Activated T-helper 1 cell treated with anti-CD3 and anti-CD28 coated beads, Interleukin-2, amount 50 U/mL, for 16 hours (primary cell): ENCODE measurements at regions not wholly inside any gene's neighbourhood (a gene's known extent, or its start where the extent isn't known, plus 50 kb on each side); places are given as distances from the start of the nearest gene placed in this dataset.
"Not testable (repeated sequence)": the region's sequence is repeated elsewhere in the genome, so short reads cannot be mapped to it uniquely, and the experiment has no call there.

Experiments
- DNase-seq, 2 donors: peaks; one replicate each; pipeline ENCODE4 v3.0.0-alpha.2; 2020; ENCODE audit warnings: low read depth in 1 of 2, low spot score in 1 of 2

DNA sequence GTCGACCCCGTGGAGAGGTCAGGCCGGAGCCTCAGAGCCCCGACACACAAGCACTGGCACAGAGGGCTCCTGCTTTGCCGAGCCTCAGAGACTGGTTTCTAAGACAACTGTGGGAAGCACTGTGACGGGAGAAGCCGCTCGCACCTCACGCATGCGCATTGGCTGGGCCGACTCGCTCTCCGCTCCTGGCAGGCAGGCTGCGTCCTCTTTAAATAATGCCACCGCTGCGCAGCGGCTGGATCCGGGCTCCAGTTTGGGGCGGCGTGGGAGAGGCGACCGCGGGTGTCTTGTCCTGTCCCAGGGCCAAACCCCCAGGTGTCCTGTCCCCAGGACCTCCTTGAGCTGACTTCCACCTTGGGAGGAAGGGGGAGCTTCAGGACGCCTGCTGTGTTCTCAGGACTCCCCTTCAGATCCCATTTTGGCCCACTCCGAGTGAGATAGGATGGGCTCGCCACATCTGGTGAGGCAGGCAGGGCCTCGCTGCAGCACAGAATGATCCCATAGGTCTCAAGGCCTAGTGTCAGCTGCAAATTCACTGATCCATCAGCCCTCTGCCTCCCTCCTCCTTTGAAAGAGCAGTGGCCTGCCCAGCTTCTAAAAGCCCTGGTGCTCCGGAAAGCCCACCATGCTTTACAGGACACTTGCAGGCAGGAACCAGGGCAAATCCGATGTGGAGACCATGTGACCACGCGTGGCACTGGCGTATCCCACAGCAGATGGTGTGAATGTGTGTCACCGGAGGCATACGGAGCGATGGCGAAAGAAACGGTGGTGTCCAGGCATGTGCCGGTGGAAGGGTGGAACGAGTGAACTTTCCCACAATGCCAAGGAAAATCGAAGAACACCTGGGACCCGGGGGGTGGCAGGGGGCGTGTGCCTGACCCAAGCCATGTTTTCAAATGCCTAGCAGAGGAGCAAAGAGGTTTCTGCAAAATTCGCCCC lies 169.3 kb upstream of the ZNF337 start:
- DNase-seq: peak; percentile 47 to 48

DNA sequence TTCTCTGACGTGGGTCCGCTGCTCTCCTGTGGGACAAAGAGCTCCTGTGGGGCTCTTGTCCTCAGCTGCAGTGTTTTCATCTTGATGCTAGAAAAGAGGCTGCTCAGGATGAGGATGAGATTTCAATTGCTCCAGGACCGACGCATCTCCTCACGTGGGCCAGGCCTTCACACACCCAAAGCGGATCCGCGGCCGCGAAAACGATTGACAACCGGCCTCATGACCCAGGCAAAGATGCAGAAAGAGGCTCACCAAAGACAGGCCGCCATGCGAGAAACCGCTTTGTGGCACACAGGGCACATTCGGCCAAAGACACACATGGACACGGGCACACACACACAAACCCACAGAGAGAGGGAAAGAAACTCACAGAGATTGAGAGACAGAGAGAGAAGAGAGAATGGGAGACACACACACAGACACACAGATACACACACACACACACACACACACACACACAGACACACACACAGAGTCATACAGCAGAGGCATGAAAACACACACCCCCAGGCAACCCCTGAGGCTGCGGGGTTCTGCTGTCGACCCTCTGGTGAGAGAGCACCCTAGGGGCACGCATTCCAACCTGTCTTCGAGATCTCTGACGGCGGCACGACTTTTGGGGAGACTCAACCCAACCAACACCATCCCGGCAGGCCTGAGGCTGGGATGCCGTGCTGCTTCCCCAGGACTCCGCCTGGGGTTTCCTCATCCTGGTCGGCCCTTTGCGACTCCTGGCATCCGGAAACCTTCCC lies 168.5 kb upstream of the ZNF337 start:
- DNase-seq: not testable (repeated sequence)

DNA sequence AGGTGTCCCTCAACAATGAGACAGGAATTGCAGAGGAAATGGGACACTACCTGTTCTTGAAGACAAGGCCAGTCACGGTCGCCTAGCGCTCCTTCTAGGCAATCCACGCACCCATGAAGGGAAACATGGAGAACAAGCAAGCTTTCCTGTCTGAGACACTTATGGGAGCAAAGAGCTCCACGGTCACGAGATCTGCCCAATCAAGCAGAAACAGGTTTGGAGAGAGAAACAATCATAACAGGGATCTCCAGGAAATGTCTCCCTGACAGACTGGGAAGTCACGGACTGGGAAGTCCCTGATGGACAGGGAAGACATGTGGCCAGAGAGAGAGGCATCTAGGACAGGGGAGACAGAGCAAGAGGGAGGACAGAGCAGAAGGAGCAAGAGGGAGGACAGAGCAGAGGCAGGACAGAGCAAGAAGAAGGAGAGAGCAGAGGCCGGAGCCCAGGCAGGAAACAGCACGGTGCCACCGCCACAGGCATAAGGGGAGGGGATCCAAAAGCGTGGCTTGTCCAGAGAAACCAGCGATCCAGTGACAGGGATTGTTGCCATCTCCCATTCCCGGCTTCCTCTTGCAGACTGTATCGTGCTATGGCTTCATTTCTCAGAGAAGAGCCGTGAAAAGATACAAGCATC lies 167.8 kb upstream of the ZNF337 start:
- DNase-seq: no peak

DNA sequence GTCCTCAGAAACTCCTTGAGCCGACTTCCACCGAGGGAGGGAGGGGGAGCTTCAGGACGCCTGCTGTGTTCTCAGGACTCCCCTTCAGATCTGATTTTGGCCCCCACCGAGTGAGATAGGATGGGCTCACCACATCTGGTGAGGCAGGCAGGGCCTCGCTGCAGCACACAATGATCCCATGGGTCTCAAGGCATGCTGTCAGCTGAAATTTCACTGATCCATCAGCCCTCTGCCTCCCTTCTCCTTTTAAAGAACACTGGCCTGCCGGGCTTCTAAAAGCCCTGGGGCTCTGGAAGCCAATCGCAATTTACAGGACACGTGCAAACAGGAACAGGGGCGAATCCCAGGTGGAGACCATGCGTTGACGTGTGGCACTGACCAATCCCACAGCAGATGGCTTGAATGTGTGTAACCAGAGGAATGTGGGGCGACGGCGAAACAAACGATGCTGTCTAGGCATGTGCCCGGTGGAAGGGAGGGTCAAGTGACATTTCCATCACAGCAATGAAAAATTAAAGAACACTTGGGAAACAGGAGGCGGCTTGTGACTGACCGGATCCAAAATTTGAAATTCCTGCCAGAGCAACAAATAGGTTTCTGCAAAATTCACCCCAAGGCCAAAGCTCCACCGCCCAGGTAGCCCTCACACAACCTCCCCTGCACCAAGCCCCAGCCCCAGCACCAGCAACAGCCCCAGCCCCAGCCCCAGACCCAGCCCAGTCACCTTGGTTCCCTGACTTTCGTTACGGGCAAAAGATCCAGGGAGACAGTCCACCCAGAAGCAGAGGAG lies 167.1 kb upstream of the ZNF337 start:
- no peak for DNase-seq

DNA sequence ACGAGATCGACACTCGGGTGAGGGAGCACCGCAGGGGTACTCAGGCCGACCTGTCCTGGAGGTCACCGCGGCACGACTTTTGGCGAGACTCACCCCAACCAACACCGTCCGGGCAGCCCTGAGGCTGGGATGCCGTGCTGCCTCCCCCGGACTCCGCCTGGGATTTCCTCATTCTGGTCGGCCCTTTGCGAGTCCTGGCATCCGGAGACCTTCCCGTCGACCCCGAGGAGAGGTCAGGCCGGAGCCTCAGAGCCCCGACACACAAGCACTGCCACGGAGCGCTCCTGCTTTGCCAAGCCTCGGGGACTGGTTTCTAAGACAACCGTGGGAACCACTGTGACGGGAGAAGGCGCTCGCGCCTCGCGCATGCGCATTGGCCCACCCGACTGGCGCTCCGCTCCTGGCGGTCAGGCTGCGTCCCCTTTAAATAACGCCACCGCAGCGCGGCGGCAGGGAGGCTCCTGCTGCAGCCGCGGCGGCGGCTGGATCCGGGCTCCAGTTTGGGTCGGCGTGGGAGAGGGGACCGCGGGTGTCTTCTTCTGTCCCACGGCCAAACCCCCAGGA lies 166.4 kb upstream of the ZNF337 start:
- peak; percentile 57 to 63 for DNase-seq

DNA sequence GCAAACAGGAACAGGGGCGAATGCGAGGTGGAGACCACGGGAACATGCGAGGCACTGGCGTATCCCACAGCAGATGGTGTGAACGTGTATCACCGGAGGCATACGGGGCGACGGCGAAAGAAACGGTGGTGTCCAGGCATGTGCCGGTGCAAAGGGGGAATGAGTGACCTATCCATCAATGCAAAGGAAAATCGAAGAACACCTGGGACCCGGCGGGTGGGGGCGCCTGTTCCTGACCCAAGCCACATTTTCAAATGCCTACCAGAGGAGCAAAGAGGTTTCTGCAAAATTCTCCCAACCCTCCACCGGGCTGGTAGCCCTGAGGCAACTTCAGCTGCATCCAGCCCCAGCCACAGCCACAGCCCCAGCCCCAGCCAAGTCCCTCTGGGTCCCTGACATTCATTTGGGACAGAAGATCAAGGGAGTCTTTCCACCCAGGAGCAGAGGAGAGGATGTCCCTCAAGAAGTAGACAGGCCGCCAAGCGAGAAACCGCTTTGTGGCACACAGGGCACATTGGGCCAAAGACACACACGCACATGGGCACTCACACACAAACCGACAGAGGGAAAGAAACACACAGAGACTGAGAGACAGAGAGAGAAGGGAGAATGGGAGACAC lies 164.0 kb upstream of the ZNF337 start:
- no peak for DNase-seq

DNA sequence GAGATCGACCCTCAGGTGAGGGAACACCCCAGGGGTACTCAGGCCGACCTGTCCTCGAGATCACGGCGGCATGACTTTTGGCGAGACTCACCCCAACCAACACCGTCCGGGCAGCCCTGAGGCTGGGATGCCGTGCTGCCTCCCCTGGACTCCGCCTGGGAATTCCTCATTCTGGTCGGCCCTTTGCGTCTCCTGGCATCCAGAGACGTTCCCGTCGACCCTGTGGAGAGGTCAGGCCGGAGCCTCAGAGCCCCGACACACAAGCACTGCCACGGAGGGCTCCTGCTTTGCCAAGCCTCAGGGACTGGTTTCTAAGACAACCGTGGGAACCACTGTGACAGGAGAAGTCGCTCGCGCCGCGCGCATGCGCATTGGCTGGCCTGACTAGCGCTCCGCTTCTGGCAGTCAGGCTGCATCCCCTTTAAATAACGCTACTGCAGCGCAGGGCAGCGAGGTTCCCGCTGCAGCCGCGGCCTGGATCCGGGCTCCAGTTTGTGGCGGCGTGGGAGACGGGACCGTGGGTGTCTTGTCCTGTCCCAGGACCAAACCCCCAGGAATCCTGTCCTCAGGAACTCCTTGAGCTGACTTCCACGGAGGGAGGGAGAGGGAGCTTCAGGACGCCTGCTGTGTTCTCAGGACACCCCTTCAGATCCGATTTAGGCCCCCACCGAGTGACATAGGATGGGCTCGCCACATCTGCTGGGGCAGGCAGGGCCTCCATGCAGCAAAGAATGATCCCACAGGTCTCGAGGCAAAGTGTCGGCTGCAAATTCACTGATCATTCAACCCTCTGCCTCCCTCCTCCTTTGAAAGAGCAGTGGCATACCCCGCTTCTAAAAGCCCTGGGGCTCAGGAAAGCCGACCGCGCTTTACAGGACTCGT lies 163.2 kb upstream of the ZNF337 start:
- DNase-seq: peak in 1 of 2 donors; percentile 49

DNA sequence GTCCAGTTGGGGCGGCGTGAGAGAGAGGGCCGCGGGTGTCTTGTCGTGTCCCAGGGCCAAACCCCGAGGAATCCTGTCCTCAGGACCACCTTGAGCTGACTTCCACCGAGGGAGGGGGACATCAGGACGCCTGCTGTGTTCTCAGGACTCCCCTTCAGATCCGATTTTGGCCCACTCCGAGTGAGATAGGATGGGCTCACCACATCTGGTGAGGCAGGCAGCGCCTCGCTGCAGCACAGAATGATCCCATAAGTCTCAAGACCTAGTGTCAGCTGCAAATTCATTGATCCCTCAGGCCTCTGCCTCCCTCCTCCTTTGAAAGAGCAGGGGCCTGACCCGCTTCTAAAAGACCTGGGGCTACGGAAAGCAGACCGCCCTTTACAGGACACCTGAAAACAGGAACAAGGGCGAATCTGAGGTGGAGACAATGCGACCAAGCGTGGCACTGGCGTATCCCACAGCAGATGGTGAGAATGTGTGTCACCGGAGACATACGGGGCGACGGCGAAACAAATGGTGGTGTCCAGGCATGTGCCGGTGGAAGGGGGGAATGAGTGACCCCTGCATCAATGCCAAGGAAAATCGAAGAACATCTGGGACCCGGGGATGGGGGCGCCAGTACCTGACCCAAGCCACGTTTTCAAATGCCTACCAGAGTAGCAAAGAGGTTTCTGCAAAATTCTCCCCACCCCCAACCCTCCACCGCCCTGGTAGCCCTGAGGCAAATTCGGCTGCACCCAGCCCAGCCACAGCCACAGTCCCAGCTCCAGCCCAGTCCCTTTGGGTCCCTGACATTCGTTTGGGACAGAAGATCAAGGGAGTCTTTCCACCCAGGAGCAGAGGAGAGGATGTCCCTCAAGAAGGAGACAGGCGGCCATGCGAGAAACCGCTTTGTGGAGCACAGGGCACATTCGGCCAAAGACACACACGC lies 162.1 kb upstream of the ZNF337 start:
- no peak for DNase-seq

DNA sequence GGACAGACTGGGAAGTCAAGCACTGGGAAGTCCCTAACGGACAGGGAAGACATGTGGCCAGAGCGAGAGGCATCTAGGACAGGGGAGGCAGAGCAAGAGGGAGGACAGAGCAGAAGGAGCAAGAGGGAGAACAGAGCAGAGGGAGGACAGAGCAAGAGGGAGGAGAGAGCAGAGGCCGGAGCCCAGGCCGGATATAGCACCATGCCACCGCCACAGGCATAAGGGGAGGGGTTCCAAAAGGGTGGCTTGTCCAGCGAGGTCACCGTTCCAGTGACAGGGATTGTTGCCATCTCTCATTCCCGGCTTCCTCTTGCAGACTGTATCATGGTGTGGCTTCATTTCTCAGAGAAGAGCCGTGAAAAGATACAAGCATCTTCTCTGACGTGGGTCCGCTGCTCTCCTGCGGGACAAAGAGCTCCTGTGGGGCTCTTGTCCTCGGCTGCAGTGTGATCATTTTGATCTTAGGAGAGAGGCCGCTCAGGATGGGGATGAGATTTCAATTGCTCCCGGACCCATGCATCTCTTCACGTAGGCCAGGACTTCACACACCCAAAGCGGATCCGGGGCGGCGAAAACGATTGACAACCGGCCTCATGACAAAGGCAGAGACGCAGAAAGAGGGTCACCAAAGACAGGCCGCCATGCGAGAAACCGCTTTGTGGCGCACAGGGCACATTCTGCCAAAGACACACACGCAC lies 160.6 kb upstream of the ZNF337 start:
- not testable (repeated sequence) for DNase-seq

DNA sequence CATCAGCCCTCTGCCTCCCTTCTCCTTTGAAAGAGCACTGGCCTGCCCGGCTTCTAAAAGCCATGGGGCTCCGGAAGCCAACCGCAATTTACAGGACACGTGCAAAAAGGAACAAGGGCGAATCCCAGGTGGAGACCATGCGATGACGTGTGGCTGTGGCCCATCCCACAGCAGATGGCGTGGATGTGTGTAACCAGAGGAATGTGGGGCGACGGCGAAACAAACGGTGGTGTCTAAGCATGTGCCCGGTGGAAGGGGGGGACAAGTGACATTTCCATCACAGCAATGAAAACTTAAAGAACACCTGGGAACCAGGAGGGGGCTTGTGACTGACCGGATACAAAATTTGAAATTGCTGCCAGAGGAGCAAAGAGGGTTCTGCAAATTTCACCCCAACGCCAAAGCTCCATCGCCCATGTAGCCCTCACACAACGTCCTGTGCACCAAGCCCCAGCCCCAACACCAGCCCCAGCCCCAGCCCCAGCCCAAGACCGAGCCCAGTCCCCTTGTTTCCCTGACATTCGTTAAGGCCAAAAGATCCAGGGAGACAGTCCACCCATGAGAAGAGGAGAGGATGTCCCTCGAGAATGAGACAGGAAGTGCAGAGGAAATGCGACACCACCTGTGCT lies 159.7 kb upstream of the ZNF337 start:
- DNase-seq: no peak

DNA sequence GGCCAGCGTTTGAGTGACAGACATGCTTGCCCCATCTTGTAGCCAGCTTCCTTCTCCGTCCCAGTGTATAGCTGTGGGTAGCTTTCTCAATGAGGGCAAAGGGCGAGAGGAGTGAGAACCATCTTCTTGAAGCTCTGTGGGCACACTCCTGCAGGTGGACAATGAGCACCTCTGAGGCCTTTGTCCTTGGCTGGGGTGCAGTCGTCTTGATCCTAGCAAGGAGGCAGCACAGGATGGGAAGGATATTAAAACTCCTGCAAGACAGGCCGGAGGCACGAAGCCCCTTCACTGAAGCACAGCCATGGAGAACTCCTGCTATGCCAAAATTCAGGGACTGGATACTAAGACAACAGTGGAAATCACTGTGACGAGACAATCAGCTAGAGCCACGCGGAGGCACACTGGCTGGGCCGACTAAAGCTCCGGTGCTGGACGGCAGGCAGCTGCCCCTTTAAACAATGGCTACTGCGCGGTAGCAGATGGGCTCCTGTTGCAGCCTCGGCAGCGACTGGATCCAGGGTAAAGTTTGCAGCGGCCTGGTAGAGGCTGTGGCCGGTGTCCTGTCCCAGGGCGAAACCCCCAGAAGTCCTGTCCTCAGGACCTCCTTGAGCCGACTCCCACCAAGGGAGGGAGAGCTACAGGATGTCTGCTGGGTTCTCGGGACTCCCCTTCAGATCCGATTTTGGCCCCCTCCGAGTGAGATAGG lies 159.0 kb upstream of the ZNF337 start:
- not testable (repeated sequence) for DNase-seq

DNA sequence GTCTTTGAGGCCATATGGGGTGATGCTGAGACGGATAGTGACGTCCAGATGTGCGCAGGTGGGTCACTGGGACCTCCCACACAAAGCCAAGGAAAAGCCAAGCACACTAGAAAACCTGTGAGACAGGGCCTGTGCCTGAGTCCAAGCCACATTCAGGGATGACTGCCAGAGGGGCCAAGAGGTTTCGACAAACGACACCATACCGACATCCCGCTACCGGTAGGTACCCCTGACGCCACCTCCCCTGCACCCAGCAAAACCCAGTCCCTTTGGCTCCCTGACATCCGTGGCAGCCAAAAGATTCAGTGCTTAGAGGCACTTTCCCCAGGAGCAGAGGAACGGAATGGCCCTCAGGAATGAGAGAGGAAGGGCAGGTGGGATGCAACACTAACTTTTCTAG lies 158.0 kb upstream of the ZNF337 start:
- DNase-seq: not testable (repeated sequence)

DNA sequence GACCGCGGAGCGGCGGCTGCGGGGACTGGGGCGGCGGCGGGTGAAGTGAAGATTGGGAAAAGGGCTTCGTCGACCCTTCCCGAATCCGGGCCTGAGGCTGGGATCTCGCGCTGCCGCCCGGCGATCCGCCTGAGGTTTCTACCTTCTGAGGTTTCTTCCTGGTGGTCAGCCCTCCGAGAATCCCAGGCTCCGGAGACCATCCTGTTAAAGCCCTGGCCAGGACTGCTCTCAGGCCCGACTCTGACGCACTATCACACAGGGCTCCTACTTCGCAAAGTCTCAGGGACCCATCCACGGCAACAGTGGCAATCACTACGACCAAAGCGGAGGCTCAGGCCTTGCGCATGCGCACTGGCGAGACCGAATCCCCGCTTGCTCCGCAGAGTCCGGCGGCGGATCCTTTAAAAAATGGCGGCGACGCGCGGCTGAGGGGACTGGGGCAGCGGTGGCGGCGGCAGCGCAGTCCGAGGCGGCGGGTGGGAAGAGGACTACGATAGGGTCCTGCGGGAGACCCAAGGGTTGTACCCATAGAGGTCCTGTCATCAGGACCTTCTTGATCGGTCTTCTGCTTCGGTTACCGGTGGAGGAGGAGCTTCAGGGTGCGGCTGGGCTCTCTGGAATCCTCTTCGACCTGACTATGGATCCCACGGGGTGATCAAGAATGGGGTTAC lies 157.2 kb upstream of the ZNF337 start:
- peak; percentile 45 to 62 for DNase-seq

DNA sequence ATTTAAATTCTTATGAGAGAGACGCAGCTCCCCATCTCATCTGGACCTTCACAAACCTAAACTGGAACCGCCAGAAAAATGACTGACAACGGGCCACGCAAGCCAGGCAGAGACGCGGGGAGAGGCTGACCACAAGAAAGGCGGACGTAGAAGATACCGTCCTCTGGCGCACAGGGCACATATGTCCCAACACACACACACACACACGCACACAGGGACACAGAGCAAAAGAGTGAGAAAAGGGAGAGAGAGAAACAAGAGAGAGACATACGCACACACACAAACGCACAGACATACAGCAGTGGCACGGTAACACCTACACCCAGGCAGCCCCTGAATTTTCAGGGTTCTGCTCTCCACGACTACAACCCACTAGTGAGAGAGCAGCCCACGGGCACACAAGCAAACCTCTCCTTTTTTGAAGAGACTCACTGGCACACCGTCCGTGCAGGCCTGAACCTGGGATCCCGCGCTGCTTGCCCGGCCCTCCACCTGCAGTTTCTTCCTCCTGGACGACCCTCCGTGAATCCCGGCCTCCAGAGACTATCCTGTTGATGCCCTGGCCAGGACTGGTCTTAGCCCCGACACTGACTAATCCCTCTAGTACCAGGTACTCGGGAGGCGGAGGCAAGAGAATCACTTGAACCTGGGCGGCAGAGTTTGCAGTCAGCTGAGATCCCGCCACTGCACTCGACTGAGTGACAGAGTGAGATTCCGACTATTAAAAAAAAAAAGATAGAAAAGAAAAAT lies 156.5 kb upstream of the ZNF337 start:
- DNase-seq: not testable (repeated sequence)

DNA sequence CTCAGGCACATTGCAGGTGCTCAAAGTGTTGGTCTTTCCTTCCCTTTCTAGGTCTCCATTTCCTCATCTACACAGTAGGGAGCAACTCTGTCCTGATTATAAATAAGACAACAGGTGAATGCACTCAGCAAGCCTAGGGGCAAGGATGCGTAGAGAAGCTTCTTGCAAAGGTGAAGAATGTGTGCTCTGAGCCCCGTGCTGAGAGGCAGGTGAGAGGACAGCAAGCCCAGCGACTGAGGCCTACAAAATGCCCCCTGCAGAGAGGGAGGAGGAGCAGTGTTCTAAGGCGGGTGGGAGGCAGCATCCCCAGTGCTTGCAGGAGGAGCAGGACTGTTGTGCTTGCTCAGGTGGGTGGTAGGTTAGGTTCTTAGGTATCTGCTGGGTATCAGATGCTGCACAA lies 153.5 kb upstream of the ZNF337 start:
- DNase-seq: not testable (repeated sequence)
